ENCODE measurements at regions not wholly inside any gene's neighbourhood (a gene's known extent, or its start where the extent isn't known, plus 50 kb on each side); places are given as distances from the start of the nearest gene placed in this dataset.

DNA sequence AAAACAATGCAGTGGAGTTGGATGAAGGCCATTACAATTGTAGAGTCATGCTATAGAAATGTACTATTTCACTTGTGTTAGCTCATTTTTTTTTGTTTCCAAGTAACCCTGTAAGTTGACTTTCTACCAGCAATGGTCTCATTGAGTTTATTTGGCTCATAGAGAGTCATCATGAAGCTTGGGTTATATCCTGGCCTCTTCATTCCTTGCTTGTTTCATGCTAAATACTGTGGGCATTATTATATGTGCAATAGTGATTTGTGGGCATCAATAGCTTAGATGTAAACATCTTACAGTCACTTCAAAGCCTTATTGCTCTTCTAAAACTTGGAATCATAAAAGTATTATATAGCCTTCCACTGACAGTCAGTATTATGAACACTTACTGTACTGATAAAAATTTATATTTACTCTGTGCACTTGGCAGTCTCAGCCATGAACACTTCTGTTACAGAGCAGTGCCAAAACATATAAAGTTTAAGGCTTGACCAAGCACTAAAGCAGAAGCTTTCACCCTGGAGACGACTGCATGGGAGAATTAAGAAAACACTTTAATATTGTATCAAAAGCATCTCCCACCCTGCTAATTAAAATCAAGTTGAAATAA is 751.2 kb downstream of the SATB2 start:
- no peaks in the 10 kb centered on the region for H3K36me3 ChIP-seq (ENCODE audit: insufficient read depth, low read length)
- H3K9me3 Mint-ChIP-seq = no peaks in the 10 kb centered on the region
- no peaks in the 10 kb centered on the region for H3K4me1 Mint-ChIP-seq
- no peak overlapping the region for H3K27ac ChIP-seq (ENCODE audit: low read depth, low read length)
- POLR2A ChIA-PET (ENCODE audit: partially characterized antibody) = no interaction called here
- no peaks in the 10 kb centered on the region for H3K36me3 Mint-ChIP-seq
- no peaks in the 10 kb centered on the region for H3K9me3 ChIP-seq (ENCODE audit: control insufficient read depth in 1 of 2, low read length in 2 of 2)
- H3K27me3 ChIP-seq (ENCODE audit: insufficient read depth, low read length) = no peaks in the 10 kb centered on the region
- H3K4me3 Mint-ChIP-seq = no peak overlapping the region
- H3K4me1 ChIP-seq (ENCODE audit: insufficient read depth, low read length) = no peaks in the 10 kb centered on the region
- no peaks in the 10 kb centered on the region for H3K27me3 Mint-ChIP-seq
- H3K4me3 ChIP-seq (ENCODE audit: low read length in 2 of 2) = no peak overlapping the region
- no peak overlapping the region for H3K27ac Mint-ChIP-seq
- no peak for DNase-seq
- CTCF ChIA-PET (ENCODE audit: partially characterized antibody) = no interaction called here
- intact Hi-C loops (cut with micrococcal nuclease) = no loop called here

DNA sequence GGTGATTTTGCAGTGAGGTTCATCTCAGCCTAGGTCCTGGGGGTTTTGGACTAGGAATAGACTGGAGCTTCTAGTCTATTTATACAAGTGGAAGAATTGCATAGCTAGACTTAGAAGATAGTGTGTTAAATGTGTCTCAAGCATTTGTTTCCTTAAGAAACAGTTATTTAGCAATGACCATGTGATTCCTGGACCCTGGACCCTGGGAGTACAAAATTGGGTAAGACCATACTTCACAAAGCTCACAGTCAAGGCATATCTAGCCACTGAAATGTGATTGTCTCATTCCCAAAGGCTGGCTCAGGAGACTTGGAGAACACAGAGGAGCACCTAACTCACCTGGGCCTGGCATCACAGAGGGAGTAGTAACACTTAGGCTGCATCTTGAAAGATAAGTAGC is 754.5 kb downstream of the SATB2 start:
- H3K36me3 Mint-ChIP-seq = no peaks in the 10 kb centered on the region
- no peak overlapping the region for H3K4me3 Mint-ChIP-seq
- intact Hi-C loops (cut with micrococcal nuclease) = no loop called here
- Histone ChIP-seq H3K36me3 (ENCODE audit: insufficient read depth, low read length) (no peaks in the 10 kb centered on the region), H3K27me3 (ENCODE audit: insufficient read depth, low read length) (no peaks in the 10 kb centered on the region), H3K9me3 (ENCODE audit: control insufficient read depth in 1 of 2, low read length in 2 of 2) (no peaks in the 10 kb centered on the region), H3K4me3 (ENCODE audit: low read length in 2 of 2) (no peak overlapping the region), H3K27ac (ENCODE audit: low read depth, low read length) (no peak overlapping the region), H3K4me1 (ENCODE audit: insufficient read depth, low read length) (no peaks in the 10 kb centered on the region)
- no peaks in the 10 kb centered on the region for H3K9me3 Mint-ChIP-seq
- no peak for DNase-seq
- no peaks in the 10 kb centered on the region for H3K4me1 Mint-ChIP-seq
- H3K27me3 Mint-ChIP-seq = peaks cover 0 to 2% of the 10 kb centered on the region in 2 donors
- ChIA-PET POLR2A (ENCODE audit: partially characterized antibody) (no interaction called here), CTCF (ENCODE audit: partially characterized antibody) (no interaction called here)
- no peak overlapping the region for H3K27ac Mint-ChIP-seq

DNA sequence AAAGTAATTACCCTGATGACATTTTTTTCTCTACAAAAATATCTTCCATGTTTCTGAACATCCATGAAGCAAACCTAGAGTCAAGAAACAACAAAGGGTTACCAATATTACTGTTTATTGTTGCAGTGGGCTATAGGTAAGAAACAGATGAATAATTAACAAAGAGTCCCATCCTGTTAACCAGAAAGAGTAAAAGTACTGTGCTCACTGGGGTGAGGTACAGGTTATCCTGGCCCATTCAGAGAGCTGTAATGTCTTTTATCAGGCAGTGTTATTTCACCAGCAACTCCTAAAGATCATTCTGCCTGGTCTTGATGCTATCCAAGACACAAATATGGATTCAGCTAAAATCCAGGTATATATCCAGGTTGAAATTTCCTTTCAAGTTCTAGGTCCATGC is 754.9 kb downstream of the SATB2 start:
- Mint-ChIP-seq H3K27me3 (peaks cover 0 to 2% of the 10 kb centered on the region in 2 donors), H3K9me3 (no peaks in the 10 kb centered on the region), H3K4me1 (no peaks in the 10 kb centered on the region), H3K4me3 (no peak overlapping the region), H3K36me3 (no peaks in the 10 kb centered on the region), H3K27ac (no peak overlapping the region)
- POLR2A ChIA-PET (ENCODE audit: partially characterized antibody) = no interaction called here
- Histone ChIP-seq H3K9me3 (ENCODE audit: control insufficient read depth in 1 of 2, low read length in 2 of 2) (no peaks in the 10 kb centered on the region), H3K36me3 (ENCODE audit: insufficient read depth, low read length) (no peaks in the 10 kb centered on the region), H3K4me3 (ENCODE audit: low read length in 2 of 2) (no peak overlapping the region), H3K27ac (ENCODE audit: low read depth, low read length) (no peak overlapping the region), H3K4me1 (ENCODE audit: insufficient read depth, low read length) (no peaks in the 10 kb centered on the region), H3K27me3 (ENCODE audit: insufficient read depth, low read length) (no peaks in the 10 kb centered on the region)
- no peak for DNase-seq
- CTCF ChIA-PET (ENCODE audit: partially characterized antibody) = no interaction called here
- intact Hi-C loops (cut with micrococcal nuclease) = no loop called here

DNA sequence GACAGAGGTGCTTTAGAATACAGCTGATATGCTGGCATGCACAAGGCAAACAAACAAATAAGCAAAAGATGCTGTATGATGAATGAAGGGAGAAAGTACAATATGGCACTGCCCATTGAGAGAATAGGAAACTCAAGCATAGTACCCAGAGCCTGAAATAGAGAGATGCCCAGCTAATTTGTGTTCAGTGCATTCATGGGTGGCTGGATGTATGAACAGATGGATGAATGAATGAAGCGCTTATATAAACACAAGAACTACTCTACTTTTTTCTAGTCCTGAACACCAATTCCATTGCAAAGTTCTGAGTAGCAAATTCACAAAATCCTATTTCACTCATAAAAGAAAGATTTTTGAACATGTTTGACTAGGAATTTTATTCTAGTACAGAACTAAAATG is 756.3 kb downstream of the SATB2 start:
- Mint-ChIP-seq H3K4me1 (no peaks in the 10 kb centered on the region), H3K27me3 (peaks cover 0 to 2% of the 10 kb centered on the region in 2 donors), H3K9me3 (no peaks in the 10 kb centered on the region), H3K27ac (no peak overlapping the region), H3K4me3 (no peak overlapping the region), H3K36me3 (no peaks in the 10 kb centered on the region)
- intact Hi-C loops (cut with micrococcal nuclease) = no loop called here
- ChIA-PET POLR2A (ENCODE audit: partially characterized antibody) (no interaction called here), CTCF (ENCODE audit: partially characterized antibody) (no interaction called here)
- no peaks in the 10 kb centered on the region for H3K9me3 ChIP-seq (ENCODE audit: control insufficient read depth in 1 of 2, low read length in 2 of 2)
- H3K4me1 ChIP-seq (ENCODE audit: insufficient read depth, low read length) = no peaks in the 10 kb centered on the region
- no peak overlapping the region for H3K4me3 ChIP-seq (ENCODE audit: low read length in 2 of 2)
- no peak overlapping the region for H3K27ac ChIP-seq (ENCODE audit: low read depth, low read length)
- H3K27me3 ChIP-seq (ENCODE audit: insufficient read depth, low read length) = no peaks in the 10 kb centered on the region
- DNase-seq = no peak
- no peaks in the 10 kb centered on the region for H3K36me3 ChIP-seq (ENCODE audit: insufficient read depth, low read length)

DNA sequence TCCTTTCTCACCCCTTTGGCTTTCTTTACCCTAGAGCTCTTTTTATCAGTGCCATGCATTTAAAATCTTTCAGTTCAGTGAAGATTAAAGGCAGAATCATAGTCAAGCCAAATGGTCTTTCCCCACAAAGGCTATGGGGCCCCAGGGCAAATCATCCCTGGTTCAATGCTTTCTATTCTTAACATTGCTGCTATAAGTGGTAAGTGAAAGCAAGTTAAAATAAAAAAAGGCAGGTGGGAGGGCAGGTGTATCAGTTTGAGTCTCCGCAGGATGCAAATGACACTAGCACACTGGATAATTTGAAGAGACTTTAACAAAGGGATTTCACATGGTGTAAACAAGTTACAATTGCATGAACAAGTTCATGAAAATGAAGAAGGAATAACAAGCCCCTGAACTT is 757.4 kb downstream of the SATB2 start:
- Histone ChIP-seq H3K4me1 (ENCODE audit: insufficient read depth, low read length) (no peaks in the 10 kb centered on the region), H3K27me3 (ENCODE audit: insufficient read depth, low read length) (no peaks in the 10 kb centered on the region), H3K27ac (ENCODE audit: low read depth, low read length) (no peak overlapping the region), H3K36me3 (ENCODE audit: insufficient read depth, low read length) (no peaks in the 10 kb centered on the region), H3K9me3 (ENCODE audit: control insufficient read depth in 1 of 2, low read length in 2 of 2) (no peaks in the 10 kb centered on the region), H3K4me3 (ENCODE audit: low read length in 2 of 2) (no peak overlapping the region)
- no peaks in the 10 kb centered on the region for H3K9me3 Mint-ChIP-seq
- CTCF ChIA-PET (ENCODE audit: partially characterized antibody) = no interaction called here
- H3K4me3 Mint-ChIP-seq = no peak overlapping the region
- POLR2A ChIA-PET (ENCODE audit: partially characterized antibody) = no interaction called here
- H3K27me3 Mint-ChIP-seq = peaks cover 0 to 2% of the 10 kb centered on the region in 2 donors
- no peak for DNase-seq
- H3K36me3 Mint-ChIP-seq = no peaks in the 10 kb centered on the region
- no peak overlapping the region for H3K27ac Mint-ChIP-seq
- intact Hi-C loops (cut with micrococcal nuclease) = no loop called here
- no peaks in the 10 kb centered on the region for H3K4me1 Mint-ChIP-seq

DNA sequence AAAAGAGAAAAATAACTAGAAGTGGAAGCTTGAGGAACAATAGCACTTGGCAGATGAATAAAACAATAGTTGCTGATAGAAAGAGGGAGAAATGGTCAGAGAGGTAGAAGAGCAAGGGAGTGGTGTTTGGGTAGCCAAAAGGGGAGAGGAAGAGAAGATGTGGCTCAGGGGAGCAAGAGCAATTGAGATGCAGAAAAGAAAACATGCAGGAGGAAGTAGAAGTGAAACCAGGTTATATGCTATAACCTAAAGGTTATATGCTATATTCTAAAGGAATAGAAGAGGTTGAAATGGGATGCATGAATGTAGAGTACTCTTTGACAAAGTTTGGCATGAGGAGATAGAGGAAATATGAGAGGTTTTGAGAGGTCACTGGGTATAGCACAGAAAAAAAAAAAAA is 759.5 kb downstream of the SATB2 start:
- intact Hi-C loops (cut with micrococcal nuclease) = no loop called here
- Histone ChIP-seq H3K36me3 (ENCODE audit: insufficient read depth, low read length) (no peaks in the 10 kb centered on the region), H3K4me1 (ENCODE audit: insufficient read depth, low read length) (no peaks in the 10 kb centered on the region), H3K27ac (ENCODE audit: low read depth, low read length) (no peak overlapping the region), H3K9me3 (ENCODE audit: control insufficient read depth in 1 of 2, low read length in 2 of 2) (no peaks in the 10 kb centered on the region), H3K27me3 (ENCODE audit: insufficient read depth, low read length) (no peaks in the 10 kb centered on the region), H3K4me3 (ENCODE audit: low read length in 2 of 2) (no peak overlapping the region)
- CTCF ChIA-PET (ENCODE audit: partially characterized antibody) = no interaction called here
- DNase-seq = no peak
- H3K9me3 Mint-ChIP-seq = no peaks in the 10 kb centered on the region
- no peaks in the 10 kb centered on the region for H3K4me1 Mint-ChIP-seq
- H3K27me3 Mint-ChIP-seq = peaks cover 0 to 2% of the 10 kb centered on the region in 2 donors
- no peak overlapping the region for H3K27ac Mint-ChIP-seq
- H3K4me3 Mint-ChIP-seq = no peak overlapping the region
- no peaks in the 10 kb centered on the region for H3K36me3 Mint-ChIP-seq
- POLR2A ChIA-PET (ENCODE audit: partially characterized antibody) = no interaction called here

DNA sequence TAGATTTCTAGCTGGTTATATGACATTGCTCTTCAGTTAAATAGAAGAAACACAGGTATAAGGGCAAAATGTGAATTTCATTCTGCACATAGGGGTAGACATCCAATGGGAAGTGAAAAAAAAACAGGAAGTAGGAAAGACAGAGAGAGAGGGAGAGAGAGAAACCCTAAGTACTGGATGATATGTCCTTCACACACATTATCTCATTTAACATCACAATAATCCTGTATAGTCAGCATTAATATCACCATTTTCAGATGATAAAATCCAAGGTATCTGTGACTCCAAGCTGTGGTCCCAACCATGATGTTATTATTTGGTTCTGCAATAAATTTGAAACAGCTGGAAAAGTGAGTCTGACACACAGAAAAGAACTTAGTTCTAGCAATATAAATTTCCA is 759.9 kb downstream of the SATB2 start:
- CTCF ChIA-PET (ENCODE audit: partially characterized antibody) = no interaction called here
- Mint-ChIP-seq H3K27me3 (peaks cover 0 to 2% of the 10 kb centered on the region in 2 donors), H3K9me3 (no peaks in the 10 kb centered on the region), H3K36me3 (no peaks in the 10 kb centered on the region), H3K4me3 (no peak overlapping the region), H3K27ac (no peak overlapping the region), H3K4me1 (no peaks in the 10 kb centered on the region)
- no peaks in the 10 kb centered on the region for H3K27me3 ChIP-seq (ENCODE audit: insufficient read depth, low read length)
- DNase-seq = no peak
- H3K4me3 ChIP-seq (ENCODE audit: low read length in 2 of 2) = no peak overlapping the region
- H3K36me3 ChIP-seq (ENCODE audit: insufficient read depth, low read length) = no peaks in the 10 kb centered on the region
- H3K27ac ChIP-seq (ENCODE audit: low read depth, low read length) = no peak overlapping the region
- POLR2A ChIA-PET (ENCODE audit: partially characterized antibody) = no interaction called here
- H3K9me3 ChIP-seq (ENCODE audit: control insufficient read depth in 1 of 2, low read length in 2 of 2) = no peaks in the 10 kb centered on the region
- no peaks in the 10 kb centered on the region for H3K4me1 ChIP-seq (ENCODE audit: insufficient read depth, low read length)
- intact Hi-C loops (cut with micrococcal nuclease) = no loop called here

DNA sequence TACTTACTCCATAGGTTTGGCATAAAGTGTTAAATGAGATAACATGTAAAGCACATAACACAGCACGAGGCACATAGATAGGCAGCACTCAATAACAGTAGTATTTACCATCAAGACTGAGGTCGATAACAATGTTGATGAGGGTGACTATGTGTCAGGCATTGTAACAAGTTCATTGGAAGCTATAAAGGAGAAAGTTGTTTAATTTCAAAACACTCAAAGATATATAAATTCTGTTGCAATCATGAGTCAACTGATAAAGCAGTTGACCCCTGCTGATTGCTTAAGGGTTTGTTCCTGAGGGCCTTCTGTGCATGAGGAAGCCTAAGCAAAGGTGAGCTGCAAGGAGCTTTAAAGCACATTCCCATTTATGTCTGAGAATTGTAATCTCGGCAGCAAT is 760.5 kb downstream of the SATB2 start:
- Histone ChIP-seq H3K27me3 (ENCODE audit: insufficient read depth, low read length) (no peaks in the 10 kb centered on the region), H3K4me3 (ENCODE audit: low read length in 2 of 2) (no peak overlapping the region), H3K9me3 (ENCODE audit: control insufficient read depth in 1 of 2, low read length in 2 of 2) (no peaks in the 10 kb centered on the region), H3K27ac (ENCODE audit: low read depth, low read length) (no peak overlapping the region), H3K4me1 (ENCODE audit: insufficient read depth, low read length) (no peaks in the 10 kb centered on the region), H3K36me3 (ENCODE audit: insufficient read depth, low read length) (no peaks in the 10 kb centered on the region)
- H3K9me3 Mint-ChIP-seq = peaks cover 0 to 2% (median 0%) of the 10 kb centered on the region in 8 donors
- H3K4me3 Mint-ChIP-seq = no peak overlapping the region
- ChIA-PET POLR2A (ENCODE audit: partially characterized antibody) (no interaction called here), CTCF (ENCODE audit: partially characterized antibody) (no interaction called here)
- intact Hi-C loops (cut with micrococcal nuclease) = no loop called here
- no peaks in the 10 kb centered on the region for H3K4me1 Mint-ChIP-seq
- no peak overlapping the region for H3K27ac Mint-ChIP-seq
- peaks cover 0 to 2% of the 10 kb centered on the region in 2 donors for H3K27me3 Mint-ChIP-seq
- no peak for DNase-seq
- H3K36me3 Mint-ChIP-seq = no peaks in the 10 kb centered on the region

All from CD4-positive, alpha-beta memory T cell (primary cell).